GM06990 (cell line): ENCODE measurements at regions not wholly inside any gene's neighbourhood (a gene's known extent, or its start where the extent isn't known, plus 50 kb on each side); places are given as distances from the start of the nearest gene placed in this dataset.

ENCODE experiments used
- DNase-seq: peaks from one replicate; pipeline ENCODE4 v3.0.0-alpha.2; 2011; ENCODE audit not compliant: insufficient read length; ENCODE audit errors: extremely low read depth
- H3K27me3 ChIP-seq: replicated peaks from 2 replicates; pipeline ENCODE4 v1.6.0; 2011; ENCODE audit warnings: low read length; ENCODE audit not compliant: control insufficient read depth, insufficient read depth
- H3K36me3 ChIP-seq: 2 replicates; pipeline ENCODE4 v1.5.1; 2011; ENCODE audit warnings: low read length; ENCODE audit not compliant: control insufficient read depth, insufficient read depth
- H3K4me3 ChIP-seq: replicated peaks from 2 replicates; pipeline ENCODE4 v1.5.1; 2011; ENCODE audit warnings: low read depth, mild to moderate bottlenecking, control low read depth, low read length
- CTCF ChIP-seq: IDR thresholded peaks from 2 replicates; pipeline ENCODE4 v1.5.1; 2011; ENCODE audit warnings: low read length, control low read depth, mild to moderate bottlenecking, inconsistent platforms; ENCODE audit not compliant: insufficient read depth, poor library complexity, severe bottlenecking

GRCh38 chr4:120508036-120508435, 414.5 kb downstream of the PRDM5 start:
- DNase-seq: no peak
- no peak for TF ChIP-seq CTCF
- Histone ChIP-seq H3K36me3 (no peaks in the 10 kb centered on the region), H3K27me3 (no peaks in the 10 kb centered on the region), H3K4me3 (no peak overlapping the region)

- Histone ChIP-seq H3K36me3 (no peaks in the 10 kb centered on the region), H3K4me3 (no peak overlapping the region), H3K27me3 (no peaks in the 10 kb centered on the region)
- no peak for DNase-seq
- TF ChIP-seq CTCF: no peak
Measured at GRCh38 chr4:120506536-120506935, 416.0 kb downstream of the PRDM5 start.

- Histone ChIP-seq H3K36me3 (no peaks in the 10 kb centered on the region), H3K4me3 (no peak overlapping the region), H3K27me3 (no peaks in the 10 kb centered on the region)
- DNase-seq: no peak
- TF ChIP-seq CTCF: no peak
Measured at GRCh38 chr4:120498678-120499077, 423.8 kb downstream of the PRDM5 start.

GRCh38 chr4:120491481-120491880, 424.8 kb upstream of the MAD2L1 start:
- H3K4me3 ChIP-seq: no peak overlapping the region
- DNase-seq: no peak
- H3K27me3 ChIP-seq: no peaks in the 10 kb centered on the region
- no peak for TF ChIP-seq CTCF
- no peaks in the 10 kb centered on the region for H3K36me3 ChIP-seq

- no peak for DNase-seq
- Histone ChIP-seq H3K27me3 (no peaks in the 10 kb centered on the region), H3K36me3 (no peaks in the 10 kb centered on the region), H3K4me3 (no peak overlapping the region)
- TF ChIP-seq CTCF: no peak
Measured at GRCh38 chr4:120481756-120482155, 415.1 kb upstream of the MAD2L1 start.

GRCh38 chr4:120472447-120473131, 405.9 kb upstream of the MAD2L1 start:
- no peaks in the 10 kb centered on the region for H3K36me3 ChIP-seq
- DNase-seq: no peak
- H3K27me3 ChIP-seq: no peaks in the 10 kb centered on the region
- no peak for TF ChIP-seq CTCF
- H3K4me3 ChIP-seq: no peak overlapping the region
